Right hindlimb (tissue), 1 donor: ENCODE measurements at regions not wholly inside any gene's neighbourhood (a gene's known extent, or its start where the extent isn't known, plus 50 kb on each side); places are given as distances from the start of the nearest gene placed in this dataset.
A peak's percentile ranks its signal among the peaks of the same experiment; 100 is the strongest.

Experiments used
- DNase-seq: peaks from one replicate; pipeline ENCODE4 v3.0.0-alpha.2; 2018

DNA sequence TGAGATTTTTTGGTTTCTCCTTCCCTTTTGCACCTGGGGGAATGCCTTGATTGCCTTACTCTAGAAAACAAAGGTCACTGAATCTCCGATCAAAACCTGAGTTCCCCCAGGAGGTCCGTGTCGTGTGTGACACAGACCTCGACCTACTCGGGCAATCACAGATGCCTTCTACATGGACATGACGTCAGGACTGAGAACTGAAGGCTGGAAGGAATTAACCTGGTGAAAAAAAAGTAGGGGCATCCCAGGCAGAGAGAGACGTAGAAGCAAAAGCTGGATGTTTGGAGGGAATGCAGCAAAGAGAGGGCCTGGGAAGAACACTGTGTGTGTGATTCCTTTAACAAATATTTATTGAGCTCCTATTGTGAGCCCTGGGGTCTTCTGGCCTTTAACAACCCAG is 178.0 kb downstream of the PRDM2 start:
- no peak for DNase-seq

- no peak for DNase-seq
Measured at GRCh38 chr1:13878451-13878850, 178.5 kb downstream of the PRDM2 start.

- no peak for DNase-seq
Measured at GRCh38 chr1:13881385-13882088, 181.5 kb downstream of the PRDM2 start.

DNA sequence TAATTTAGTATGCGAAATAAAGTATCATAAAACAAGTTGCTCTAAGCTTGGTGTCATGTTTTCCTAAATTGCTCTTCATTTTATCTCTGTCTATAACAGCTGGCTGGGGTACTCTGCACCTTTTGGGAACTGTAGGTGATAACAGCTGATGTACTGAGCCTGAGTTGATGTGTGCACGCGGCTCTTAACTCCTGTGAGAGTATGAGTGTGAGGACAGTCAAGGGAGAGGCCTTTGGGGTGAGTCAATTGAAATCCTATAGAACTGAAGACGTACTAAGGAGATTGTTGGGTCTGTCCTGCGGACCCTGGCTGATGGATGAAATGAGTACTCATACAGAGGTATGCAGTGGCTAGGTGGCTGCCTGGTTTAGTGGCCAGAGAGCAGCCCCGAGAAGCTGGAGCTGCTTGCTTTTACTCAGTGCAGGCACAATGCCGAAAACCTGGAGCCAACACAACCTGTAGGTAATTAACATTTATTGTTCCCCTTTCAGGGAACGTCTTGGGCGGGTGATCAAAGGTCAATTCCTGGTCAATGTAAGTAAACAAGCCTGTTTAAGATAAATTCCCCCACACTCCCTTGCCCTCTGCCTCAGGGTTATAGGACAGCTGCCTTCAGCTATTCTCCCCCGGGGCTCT is 188.5 kb downstream of the PRDM2 start:
- DNase-seq: no peak

GRCh38 chr1:13889495-13889894 is 189.5 kb downstream of the PRDM2 start:
- DNase-seq: no peak

- no peak for DNase-seq
Measured at GRCh38 chr1:13890766-13891165, 190.8 kb downstream of the PRDM2 start.

- DNase-seq: no peak
Measured at GRCh38 chr1:13892198-13892597, 192.2 kb downstream of the PRDM2 start.

DNA sequence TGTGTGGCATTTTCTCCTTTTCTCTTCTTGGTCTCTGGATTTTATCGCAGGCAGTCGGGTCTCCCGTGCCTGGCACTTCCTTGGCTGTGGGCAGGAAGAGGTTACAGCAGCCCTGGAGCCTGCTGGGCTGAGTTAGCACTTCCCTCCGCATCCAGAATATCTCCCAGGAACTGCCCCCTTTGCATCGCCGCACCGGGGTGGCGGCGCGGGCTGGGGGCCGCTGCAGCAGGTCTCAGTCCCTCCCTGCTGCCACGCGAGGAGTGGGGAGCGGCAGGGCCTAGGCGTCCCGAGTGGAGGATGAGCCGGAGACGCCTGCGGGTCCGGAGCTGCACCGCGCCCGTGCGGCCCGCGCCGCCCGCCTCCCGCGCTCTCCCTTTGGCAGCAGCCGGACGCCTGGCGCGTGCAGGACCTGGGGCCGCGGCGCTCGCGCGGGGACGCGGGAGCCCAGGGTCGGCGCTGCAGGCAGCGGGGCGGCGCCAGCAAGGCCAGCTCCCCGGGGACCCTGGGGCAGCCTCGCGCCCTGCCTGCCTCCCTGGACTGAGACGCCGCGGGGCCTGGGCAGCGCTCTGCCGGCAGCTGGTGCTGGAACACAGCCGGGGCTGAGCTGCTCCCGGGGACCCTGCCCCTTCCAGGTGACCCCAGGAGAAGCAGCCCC is 192.8 kb downstream of the PRDM2 start:
- DNase-seq: peak; percentile 26

GRCh38 chr1:13893409-13893821 is 193.4 kb downstream of the PRDM2 start:
- no peak for DNase-seq

GRCh38 chr1:13896932-13897331 is 196.9 kb downstream of the PRDM2 start:
- no peak for DNase-seq

GRCh38 chr1:13898406-13898805 is 198.4 kb downstream of the PRDM2 start:
- no peak for DNase-seq

- DNase-seq: no peak
Measured at GRCh38 chr1:13899856-13900255, 199.9 kb downstream of the PRDM2 start.

- no peak for DNase-seq
Measured at GRCh38 chr1:13900583-13900982, 200.6 kb downstream of the PRDM2 start.

DNA sequence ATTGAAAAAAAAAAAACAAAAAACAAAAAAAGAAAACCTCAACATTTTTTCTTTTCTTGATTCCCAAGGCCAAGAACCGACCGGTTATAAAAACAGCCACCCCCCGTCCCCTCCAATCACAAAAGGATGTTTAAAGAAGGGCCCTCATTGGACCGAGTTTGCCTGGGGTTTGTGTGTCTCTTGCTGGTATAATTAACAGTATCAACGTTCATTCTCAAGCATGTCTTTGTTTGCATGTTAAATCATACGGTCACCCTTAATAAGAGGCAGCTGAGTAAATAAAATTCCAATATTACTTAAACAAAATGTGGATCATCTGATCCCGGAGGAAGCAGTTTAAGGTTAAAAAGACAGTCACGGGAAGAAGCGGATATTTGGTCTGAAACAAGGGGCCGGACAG is 201.1 kb downstream of the PRDM2 start:
- DNase-seq: no peak

DNA sequence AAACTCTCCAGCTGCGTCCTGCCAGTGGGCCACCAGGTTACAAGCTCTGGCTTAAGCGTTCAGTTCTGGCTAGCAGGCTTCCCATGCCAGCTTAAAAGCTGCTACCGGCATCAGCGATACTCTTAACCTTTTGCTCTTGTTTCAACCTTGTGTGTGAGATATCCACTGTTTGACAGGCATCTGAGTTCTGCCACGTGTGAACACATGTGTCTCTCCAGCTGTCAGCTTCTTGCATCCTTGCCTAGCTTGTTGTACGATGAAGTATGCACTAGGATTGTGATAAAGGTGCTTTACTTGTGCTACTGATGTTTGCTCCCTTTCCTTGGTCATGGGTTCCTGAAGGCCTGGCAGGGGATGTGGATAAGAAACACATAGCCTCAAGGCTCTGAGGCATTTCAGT is 201.6 kb downstream of the PRDM2 start:
- no peak for DNase-seq

- DNase-seq: no peak
Measured at GRCh38 chr1:13908128-13908527, 208.1 kb downstream of the PRDM2 start.

GRCh38 chr1:13911697-13912619 is 212.0 kb downstream of the PRDM2 start:
- no peak for DNase-seq

DNA sequence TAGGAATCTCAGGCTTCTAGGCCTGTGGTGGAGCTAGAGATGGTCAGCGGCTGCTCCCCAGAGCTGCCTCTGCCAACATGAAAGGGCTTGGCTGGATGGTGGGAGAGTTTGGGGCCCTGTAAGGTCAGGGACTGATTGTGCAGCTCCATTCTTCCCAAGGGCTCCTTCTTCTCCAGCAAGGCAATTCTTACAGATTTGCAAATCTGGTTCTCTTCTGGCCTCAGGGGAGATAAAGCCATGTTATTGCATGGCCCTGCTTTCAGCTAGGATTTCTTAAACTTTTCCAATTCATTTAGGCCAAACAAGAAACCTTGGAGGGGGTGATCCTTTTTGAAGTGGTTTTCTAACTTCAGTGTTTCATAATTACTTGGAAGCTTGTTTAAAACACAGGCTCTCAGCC is 213.4 kb downstream of the PRDM2 start:
- no peak for DNase-seq

DNA sequence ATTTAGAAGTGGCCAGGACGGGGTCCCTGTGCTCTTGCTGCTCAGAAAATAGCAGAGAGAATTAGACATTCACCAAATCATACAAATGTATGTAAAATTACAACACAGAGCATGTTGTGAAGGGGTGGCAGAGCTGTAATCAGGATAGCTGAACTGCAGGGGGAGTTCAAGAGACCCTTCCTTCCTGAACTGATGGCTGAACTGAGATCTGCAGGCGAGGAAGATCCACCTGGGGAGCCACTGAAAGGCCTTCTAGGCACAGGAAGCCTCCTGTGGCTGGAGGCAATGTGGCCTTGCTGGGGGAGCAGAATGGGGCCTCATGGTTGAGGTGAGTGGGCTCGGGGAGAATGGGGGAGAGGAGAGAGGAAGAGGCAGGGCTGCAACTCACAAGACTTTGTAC is 216.5 kb downstream of the PRDM2 start:
- no peak for DNase-seq

GRCh38 chr1:13917607-13918006 is 217.6 kb downstream of the PRDM2 start:
- DNase-seq: no peak

GRCh38 chr1:13918862-13919261 is 218.9 kb downstream of the PRDM2 start:
- no peak for DNase-seq

GRCh38 chr1:13921190-13921589 is 221.2 kb downstream of the PRDM2 start:
- DNase-seq: no peak

- no peak for DNase-seq
Measured at GRCh38 chr1:13922466-13923110, 222.6 kb downstream of the PRDM2 start.
